GM23338 (cell line): ENCODE measurements at regions not wholly inside any gene's neighbourhood (a gene's known extent, or its start where the extent isn't known, plus 50 kb on each side); places are given as distances from the start of the nearest gene placed in this dataset.

Experiments used
- ATAC-seq: fragments of 200-7000 bp; cut with Tn5 transposase; 3 replicates; pipeline ENCODE4 v1.9.1; 2020
- DNase-seq: peaks from one replicate; pipeline ENCODE4 v3.0.0-alpha.2; 2015; ENCODE audit warnings: low spot score
- H2AFZ ChIP-seq: fragments of 200-600 bp; sonication (generic); 2 replicates; pipeline ENCODE4 v1.8.0; 2016; ENCODE audit warnings: antibody characterized with exemption, mild to moderate bottlenecking, moderate library complexity
- H3F3A ChIP-seq: fragments of 200-600 bp; sonication (generic); replicated peaks from 2 replicates; pipeline ENCODE4 v1.8.0; 2017; ENCODE audit warnings: antibody characterized with exemption, mixed run types, low read depth
- H3K27ac ChIP-seq: fragments of 200-600 bp; sonication (generic); 2 replicates; pipeline ENCODE4 v1.6.1; 2016; ENCODE audit warnings: low read depth
- H3K27me3 ChIP-seq: fragments of 200-600 bp; sonication (generic); 2 replicates; pipeline ENCODE4 v1.8.0; 2016; ENCODE audit warnings: mild to moderate bottlenecking, mixed run types, moderate library complexity; ENCODE audit not compliant: insufficient read depth
- H3K36me3 ChIP-seq: fragments of 200-600 bp; sonication (generic); 2 replicates; pipeline ENCODE4 v1.8.0; 2016; ENCODE audit warnings: mild to moderate bottlenecking; ENCODE audit not compliant: insufficient read depth
- H3K4me1 ChIP-seq: fragments of 200-600 bp; sonication (generic); 2 replicates; pipeline ENCODE4 v1.8.0; 2016; ENCODE audit warnings: mild to moderate bottlenecking, moderate library complexity; ENCODE audit not compliant: insufficient read depth
- H3K4me2 ChIP-seq: fragments of 200-600 bp; sonication (generic); 2 replicates; pipeline ENCODE4 v1.7.1; 2017; ENCODE audit warnings: mixed run types
- H3K4me3 ChIP-seq: fragments of 200-600 bp; sonication (generic); 2 replicates; pipeline ENCODE4 v1.6.1; 2016; ENCODE audit warnings: mixed run types
- H3K79me2 ChIP-seq: fragments of 200-600 bp; sonication (generic); replicated peaks from 2 replicates; pipeline ENCODE4 v1.8.0; 2017; ENCODE audit warnings: mild to moderate bottlenecking; ENCODE audit not compliant: insufficient read depth
- H3K9me2 ChIP-seq: fragments of 200-600 bp; sonication (generic); 2 replicates; pipeline ENCODE4 v1.8.0; 2017; ENCODE audit not compliant: insufficient read depth
- H4K20me1 ChIP-seq: fragments of 200-600 bp; sonication (generic); replicated peaks from 2 replicates; pipeline ENCODE4 v1.8.0; 2017; ENCODE audit warnings: mild to moderate bottlenecking; ENCODE audit not compliant: insufficient read depth
- H3K27ac Mint-ChIP-seq: 2 replicates; pipeline ENCODE4 v1.8.0; 2020; ENCODE audit warnings: inconsistent platforms, mild to moderate bottlenecking, moderate library complexity, mixed read lengths
- H3K27me3 Mint-ChIP-seq: 3 replicates; pipeline ENCODE4 v1.8.0; 2022; ENCODE audit warnings: low read depth, mild to moderate bottlenecking, moderate library complexity, mixed read lengths, inconsistent platforms; ENCODE audit not compliant: insufficient read depth, poor library complexity
- H3K36me3 Mint-ChIP-seq: 3 replicates; pipeline ENCODE4 v1.8.0; 2021; ENCODE audit warnings: low read depth, mild to moderate bottlenecking, inconsistent platforms, moderate library complexity, mixed read lengths
- H3K4me1 Mint-ChIP-seq: 3 replicates; pipeline ENCODE4 v1.8.0; 2020; ENCODE audit warnings: mild to moderate bottlenecking, inconsistent platforms, mixed read lengths
- H3K4me3 Mint-ChIP-seq: 3 replicates; pipeline ENCODE4 v1.8.0; 2021; ENCODE audit warnings: moderate library complexity, mild to moderate bottlenecking, inconsistent platforms, mixed read lengths
- H3K9me3 Mint-ChIP-seq: 3 replicates; pipeline ENCODE4 v1.8.0; 2020; ENCODE audit warnings: moderate library complexity, mild to moderate bottlenecking, inconsistent platforms, mixed read lengths
- CREB1 ChIP-seq: fragments of 250-450 bp; sonication (Bioruptor Pico); IDR thresholded peaks from 2 replicates; pipeline ENCODE4 v1.5.0; 2020; ENCODE audit warnings: low read depth, mild to moderate bottlenecking, moderate library complexity
- CTCF ChIP-seq, 2 experiments: fragments of 200-600 bp in 1 of 2; sonication (generic) in 1 of 2; conservative IDR thresholded peaks; 2 replicates each; pipeline versions ENCODE4 v1.5.1 to v1.6.1; 2016 to 2017; ENCODE audit warnings: antibody characterized with exemption in 2 of 2, low read depth in 2 of 2, mild to moderate bottlenecking in 2 of 2, moderate library complexity in 1 of 2
- ETS1 ChIP-seq: IDR thresholded peaks from 2 replicates; pipeline ENCODE4 v1.6.1; 2016; ENCODE audit warnings: antibody characterized with exemption
- EZH2 ChIP-seq: fragments of 200-600 bp; sonication (generic); IDR thresholded peaks from one replicate; pipeline ENCODE4 v1.8.0; 2017; ENCODE audit warnings: antibody characterized with exemption, mild to moderate bottlenecking, low read depth; ENCODE audit not compliant: unreplicated experiment
- EZH2phosphoT487 ChIP-seq: fragments of 200-600 bp; sonication (generic); IDR thresholded peaks from one replicate; pipeline ENCODE4 v1.8.1; 2018; ENCODE audit warnings: antibody characterized with exemption; ENCODE audit not compliant: unreplicated experiment
- JUNB ChIP-seq: IDR thresholded peaks from one replicate; pipeline ENCODE4 v1.6.1; 2016; ENCODE audit warnings: antibody characterized with exemption; ENCODE audit not compliant: unreplicated experiment
- NANOG ChIP-seq: IDR thresholded peaks from 2 replicates; pipeline ENCODE4 v1.6.1; 2016; ENCODE audit warnings: antibody characterized with exemption, borderline replicate concordance
- POLR2AphosphoS5 ChIP-seq: IDR thresholded peaks from 2 replicates; pipeline ENCODE4 v1.6.1; 2016; ENCODE audit warnings: antibody characterized with exemption, low read depth
- REST ChIP-seq: IDR thresholded peaks from one replicate; pipeline ENCODE4 v1.6.1; 2018; ENCODE audit warnings: antibody characterized with exemption; ENCODE audit not compliant: unreplicated experiment
- STAT1 ChIP-seq: IDR thresholded peaks from one replicate; pipeline ENCODE4 v1.6.1; 2016; ENCODE audit warnings: antibody characterized with exemption; ENCODE audit not compliant: unreplicated experiment
- ZNF114 ChIP-seq: fragments of 250-450 bp; sonication (Bioruptor Pico); IDR thresholded peaks from 2 replicates; pipeline ENCODE4 v1.5.0; 2020; ENCODE audit warnings: mild to moderate bottlenecking, moderate library complexity
- ZNF331 ChIP-seq: fragments of 250-450 bp; sonication (Bioruptor Pico); IDR thresholded peaks from 2 replicates; pipeline ENCODE4 v1.5.0; 2020; ENCODE audit warnings: low read depth, mild to moderate bottlenecking, moderate library complexity
- ZNF462 ChIP-seq: fragments of 250-450 bp; sonication (Bioruptor Pico); IDR thresholded peaks from 2 replicates; pipeline ENCODE4 v1.5.0; 2020; ENCODE audit warnings: mild to moderate bottlenecking, moderate library complexity

GRCh38 chr10:44309361-44309760, 75.5 kb downstream of the CXCL12 start:
- peaks cover 24% of the 10 kb centered on the region for H3K27me3 Mint-ChIP-seq
- Histone ChIP-seq H2AFZ (no peak overlapping the region), H3K36me3 (no peaks in the 10 kb centered on the region), H3K4me2 (no peak overlapping the region), H3F3A (no peaks in the 10 kb centered on the region), H3K27ac (no peak overlapping the region), H3K27me3 (peaks cover 25% of the 10 kb centered on the region), H3K9me2 (no peaks in the 10 kb centered on the region), H3K4me1 (peaks cover 4% of the 10 kb centered on the region; the same call in 1 of the 2 replicates), H4K20me1 (no peaks in the 10 kb centered on the region), H3K79me2 (no peaks in the 10 kb centered on the region), H3K4me3 (no peak overlapping the region)
- H3K4me3 Mint-ChIP-seq: no peak overlapping the region
- TF ChIP-seq EZH2 (no peak), STAT1 (no peak), REST (no peak), JUNB (no peak), ZNF462 (CRISPR knock-in tag) (no peak), CTCF (conservative IDR thresholded peaks at IDR 0.05; ENCODE audit: low read depth in 2 of 2) (no peak), POLR2AphosphoS5 (no peak), ZNF114 (CRISPR knock-in tag) (no peak), ETS1 (no peak), EZH2phosphoT487 (no peak), NANOG (no peak), CREB1 (CRISPR knock-in tag) (no peak), ZNF331 (CRISPR knock-in tag) (no peak)
- peaks cover 16% of the 10 kb centered on the region for H3K4me1 Mint-ChIP-seq
- peaks cover 3% of the 10 kb centered on the region; the same call in 2 of the 3 replicates for H3K36me3 Mint-ChIP-seq
- H3K9me3 Mint-ChIP-seq: peaks cover 9% of the 10 kb centered on the region
- DNase-seq: no peak
- ATAC-seq: no peak
- no peak overlapping the region for H3K27ac Mint-ChIP-seq
